SK-MEL-5 (cell line): ENCODE measurements at regions not wholly inside any gene's neighbourhood (a gene's known extent, or its start where the extent isn't known, plus 50 kb on each side); places are given as distances from the start of the nearest gene placed in this dataset.
"Not testable (repeated sequence)": the region's sequence is repeated elsewhere in the genome, so short reads cannot be mapped to it uniquely, and the experiment has no call there.

Experiments used
- DNase-seq: peaks from one replicate; pipeline ENCODE4 v3.0.0-alpha.2; 2016; ENCODE audit warnings: low read depth, low spot score
- in situ Hi-C: cut with HindIII; loops from 2 replicates; pipeline ENCODE4 v1.10.0; 2016; ENCODE audit warnings: low sequenced_read_pairs, high pct_unique_total_duplicates, low pct_unique_long_range_greater_than_20kb

GRCh38 chr2:124967325-124967724 is 942.2 kb downstream of the CNTNAP5 start:
- no peak for DNase-seq
- in situ Hi-C loops: no loop called here

- in situ Hi-C loops: no loop called here
- DNase-seq: no peak
Observed at GRCh38 chr2:124970030-124970429, 944.9 kb downstream of the CNTNAP5 start.

- in situ Hi-C loops: no loop called here
- no peak for DNase-seq
Observed at GRCh38 chr2:124973396-124973795, 948.3 kb downstream of the CNTNAP5 start.

GRCh38 chr2:124975224-124975623 is 950.1 kb downstream of the CNTNAP5 start:
- no peak for DNase-seq
- in situ Hi-C loops: no loop called here

- DNase-seq: no peak
- in situ Hi-C loops: no loop called here
Observed at GRCh38 chr2:124975648-124976047, 950.6 kb downstream of the CNTNAP5 start.

GRCh38 chr2:124978597-124978996 is 953.5 kb downstream of the CNTNAP5 start:
- DNase-seq: no peak
- in situ Hi-C loops: no loop called here

- in situ Hi-C loops: no loop called here
- DNase-seq: no peak
Observed at GRCh38 chr2:124983595-124983994, 958.5 kb downstream of the CNTNAP5 start.

- no peak for DNase-seq
- in situ Hi-C loops: no loop called here
Observed at GRCh38 chr2:124985270-124985669, 960.2 kb downstream of the CNTNAP5 start.

- DNase-seq: no peak
- in situ Hi-C loops: no loop called here
Observed at GRCh38 chr2:124986136-124986535, 961.0 kb downstream of the CNTNAP5 start.

- in situ Hi-C loops, DNase-seq: not testable (repeated sequence)
Observed at GRCh38 chr2:124986870-124987269, 961.8 kb downstream of the CNTNAP5 start.

- in situ Hi-C loops, DNase-seq: not testable (repeated sequence)
Observed at GRCh38 chr2:124987436-124987835, 962.3 kb downstream of the CNTNAP5 start.

GRCh38 chr2:124988111-124988510 is 963.0 kb downstream of the CNTNAP5 start:
- no peak for DNase-seq
- in situ Hi-C loops: no loop called here

- DNase-seq: no peak
- in situ Hi-C loops: no loop called here
Observed at GRCh38 chr2:124988794-124989193, 963.7 kb downstream of the CNTNAP5 start.

- no peak for DNase-seq
- in situ Hi-C loops: no loop called here
Observed at GRCh38 chr2:124993809-124994208, 968.7 kb downstream of the CNTNAP5 start.

GRCh38 chr2:124995185-124995912 is 970.3 kb downstream of the CNTNAP5 start:
- DNase-seq: no peak
- in situ Hi-C loops: no loop called here

GRCh38 chr2:124996406-124996805 is 971.3 kb downstream of the CNTNAP5 start:
- in situ Hi-C loops: no loop called here
- no peak for DNase-seq

GRCh38 chr2:124999906-125000305 is 974.8 kb downstream of the CNTNAP5 start:
- DNase-seq: no peak
- in situ Hi-C loops: no loop called here

- in situ Hi-C loops: no loop called here
Observed at GRCh38 chr2:125004106-125004800, 979.2 kb downstream of the CNTNAP5 start.

GRCh38 chr2:125006676-125007075 is 981.6 kb downstream of the CNTNAP5 start:
- no peak for DNase-seq
- in situ Hi-C loops: no loop called here

More at GRCh38 chr2:125004106-125004800, 979.2 kb downstream of the CNTNAP5 start:
- DNase-seq: no peak
